NCI-H2081 (cell line): ENCODE measurements at regions not wholly inside any gene's neighbourhood (a gene's known extent, or its start where the extent isn't known, plus 50 kb on each side); places are given as distances from the start of the nearest gene placed in this dataset.

Experiments used
- DNase-seq, 2 experiments: peaks; one replicate each; lab custom pipeline; 2025; lab: John Stamatoyannopoulos, UW

DNA sequence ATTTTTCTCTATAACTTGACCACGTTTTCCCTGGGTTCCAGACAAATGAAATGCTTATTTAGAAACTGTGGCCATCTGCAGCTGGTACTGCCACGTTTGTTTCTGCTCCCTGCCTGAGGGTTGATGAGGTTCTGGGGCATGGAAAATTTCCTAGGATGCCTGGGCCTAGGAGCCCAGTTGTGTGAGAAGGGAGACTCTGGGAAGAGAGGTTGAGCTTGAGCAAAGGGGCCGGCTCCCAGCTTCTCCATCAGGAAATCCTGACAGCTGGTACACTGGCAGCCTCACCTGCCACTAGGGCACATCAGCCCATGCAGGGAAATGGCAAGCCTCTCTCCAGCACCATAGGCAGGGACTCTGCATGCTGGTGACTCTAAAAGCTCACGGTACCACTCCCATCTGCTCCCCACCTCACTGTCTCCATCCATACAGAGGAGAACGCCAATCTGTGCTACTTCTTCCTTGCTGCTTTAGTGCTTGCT lies 165.4 kb upstream of the PPP2R3A start:
- DNase-seq: no peak

DNA sequence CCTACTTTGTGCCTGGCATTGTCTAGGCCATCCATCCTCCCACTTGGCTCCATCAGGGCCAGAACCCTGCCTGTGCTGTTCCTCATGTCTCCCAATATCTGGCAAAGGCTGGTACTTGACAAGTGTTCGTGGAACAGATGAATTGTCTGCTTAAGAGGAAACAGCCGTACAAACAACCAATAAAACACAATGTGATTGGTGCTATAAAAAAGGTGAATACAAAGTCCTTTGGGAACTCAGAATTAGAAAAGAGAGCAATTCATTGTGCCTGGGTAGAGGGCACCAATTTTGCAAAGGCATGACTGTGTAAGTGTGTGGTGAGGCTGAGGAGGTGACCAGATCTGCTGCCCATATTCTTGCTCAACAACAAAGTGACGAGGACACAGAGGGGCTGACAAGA lies 164.5 kb upstream of the PPP2R3A start:
- DNase-seq: no peak

DNA sequence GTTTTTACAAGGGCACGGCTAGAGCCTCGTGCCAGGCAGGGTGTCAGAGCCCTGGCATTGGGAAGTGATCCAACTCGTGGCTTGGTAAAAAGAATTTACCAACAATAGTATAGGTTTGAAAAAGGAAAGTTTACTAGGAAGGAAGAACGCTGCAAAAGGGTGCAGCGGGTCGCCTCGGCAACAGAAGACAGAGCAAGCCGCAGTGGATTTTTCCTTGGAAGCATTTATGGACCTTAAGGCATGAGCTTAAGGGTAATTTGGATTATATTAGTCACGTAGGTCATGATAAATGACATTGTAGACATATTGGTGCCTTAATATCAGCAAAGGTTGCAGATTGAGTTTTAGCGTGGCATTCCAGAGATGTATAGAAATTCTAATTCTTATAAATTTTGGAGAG lies 163.4 kb upstream of the PPP2R3A start:
- DNase-seq: no peak

DNA sequence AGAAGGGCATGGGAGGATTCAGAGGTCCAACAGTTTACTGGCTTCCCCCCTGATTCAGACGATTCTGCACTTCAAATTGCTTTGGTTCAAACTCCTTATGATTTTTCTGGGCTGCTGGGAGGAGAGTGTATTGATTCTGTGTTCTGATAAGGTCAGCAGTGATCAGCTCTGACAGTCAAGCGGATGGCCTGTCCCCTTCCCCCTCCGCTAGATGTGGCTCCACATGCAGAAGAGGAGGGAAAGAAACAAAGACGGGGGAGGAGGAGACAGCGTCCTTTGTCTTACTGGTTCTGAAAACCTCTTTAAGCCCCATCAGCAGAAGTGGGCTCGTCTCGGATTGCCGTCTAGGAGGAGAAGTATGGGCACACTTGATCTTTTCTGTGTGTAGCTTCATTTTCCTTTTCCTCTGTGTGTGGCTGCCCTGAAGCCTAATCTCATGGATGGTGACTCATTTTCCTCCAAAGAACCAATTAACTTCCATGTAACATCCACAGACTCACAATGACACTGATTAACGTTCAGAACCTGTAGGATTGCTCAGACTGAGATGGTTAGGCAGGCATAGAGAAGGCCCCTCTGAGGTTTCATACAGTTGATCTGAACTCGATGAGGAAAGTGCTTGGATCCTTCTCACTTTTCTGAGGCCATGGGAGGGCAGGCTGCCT lies 162.4 kb upstream of the PPP2R3A start:
- DNase-seq: no peak

DNA sequence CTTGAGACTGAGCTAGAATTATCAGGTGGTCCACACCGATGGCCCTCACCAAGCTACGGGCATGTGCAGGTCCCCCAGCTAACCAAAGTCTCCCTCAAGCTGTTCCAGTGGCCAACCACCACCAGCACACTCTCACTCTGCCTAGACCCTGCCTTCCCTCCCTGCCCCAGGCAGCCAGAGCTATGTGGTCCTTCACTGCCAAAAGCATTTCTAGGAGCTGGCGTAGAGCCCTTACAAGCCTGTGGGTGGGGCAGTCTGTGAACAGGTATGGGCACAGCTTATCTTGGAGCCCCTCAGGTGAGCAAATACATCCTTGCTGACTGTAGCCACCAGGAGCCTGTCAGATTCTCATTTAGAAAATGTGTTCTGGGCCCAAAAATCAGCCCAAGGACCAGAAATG lies 159.8 kb upstream of the PPP2R3A start:
- no peak for DNase-seq

DNA sequence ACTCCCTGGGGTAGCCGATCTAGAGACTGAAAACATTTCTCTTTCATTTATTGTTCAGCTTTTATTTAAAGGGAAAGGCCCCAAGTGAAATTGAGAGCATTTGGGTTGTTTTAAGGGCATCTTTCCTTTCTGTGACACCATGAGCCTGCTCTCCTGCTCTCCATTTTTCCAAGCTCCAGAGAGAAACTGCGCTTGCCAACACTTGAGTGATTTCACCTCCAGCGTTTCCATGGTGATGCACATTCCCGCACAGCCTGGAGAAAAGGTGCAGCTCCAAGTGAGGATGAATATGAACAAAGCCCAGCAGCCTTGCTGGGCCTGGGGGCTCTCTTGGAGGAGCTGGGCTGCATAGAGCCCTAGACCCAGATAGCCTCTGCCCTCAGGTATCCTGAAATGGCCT lies 159.2 kb upstream of the PPP2R3A start:
- no peak for DNase-seq

DNA sequence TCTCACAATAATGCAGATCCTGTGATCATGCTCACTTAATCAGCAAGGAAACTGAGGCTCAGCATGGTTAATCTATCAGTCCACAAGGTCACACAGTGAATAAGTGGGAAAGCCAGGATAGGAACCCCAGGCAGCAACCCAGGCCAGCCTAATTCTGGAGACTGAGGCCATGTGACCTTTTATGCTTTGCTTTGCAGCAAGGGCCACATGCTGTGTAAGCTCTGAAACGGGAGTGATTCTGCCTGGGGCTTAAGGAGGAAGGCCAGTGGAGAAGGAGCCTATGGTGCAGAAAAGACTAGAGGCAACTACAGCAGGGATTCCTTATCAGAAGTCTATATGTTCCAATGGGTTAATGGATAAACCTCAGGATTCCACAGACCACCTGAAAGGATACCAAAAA lies 157.6 kb upstream of the PPP2R3A start:
- DNase-seq: no peak

DNA sequence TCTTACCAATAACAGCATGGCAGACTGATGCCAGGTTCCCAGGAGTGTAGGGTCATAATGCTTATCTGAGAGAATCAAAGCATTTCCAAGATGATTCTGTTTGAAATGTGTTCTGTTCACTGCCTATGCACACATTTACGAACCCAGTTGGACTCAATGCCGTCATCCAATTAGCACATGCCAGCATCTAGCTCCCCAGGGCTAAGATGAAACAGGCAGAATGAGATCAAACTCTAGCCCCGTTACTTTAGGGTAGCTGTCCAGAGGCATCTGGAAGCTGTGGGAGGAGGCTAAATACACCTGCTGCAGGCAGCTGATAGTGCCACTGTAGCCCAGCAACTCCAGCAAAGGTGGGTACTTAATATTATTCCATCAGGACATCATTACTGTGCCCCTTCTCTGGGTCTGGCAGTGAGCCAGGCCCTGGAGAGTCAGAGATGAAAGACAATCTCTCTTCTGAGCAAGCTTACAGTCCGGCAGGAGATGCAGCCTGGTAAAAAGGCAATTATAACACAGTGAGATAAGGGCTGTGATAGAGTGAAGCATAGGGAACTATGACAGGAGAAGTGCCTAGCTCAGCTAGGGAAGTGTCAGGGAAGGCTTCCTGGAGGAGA lies 156.4 kb upstream of the PPP2R3A start:
- DNase-seq: no peak

DNA sequence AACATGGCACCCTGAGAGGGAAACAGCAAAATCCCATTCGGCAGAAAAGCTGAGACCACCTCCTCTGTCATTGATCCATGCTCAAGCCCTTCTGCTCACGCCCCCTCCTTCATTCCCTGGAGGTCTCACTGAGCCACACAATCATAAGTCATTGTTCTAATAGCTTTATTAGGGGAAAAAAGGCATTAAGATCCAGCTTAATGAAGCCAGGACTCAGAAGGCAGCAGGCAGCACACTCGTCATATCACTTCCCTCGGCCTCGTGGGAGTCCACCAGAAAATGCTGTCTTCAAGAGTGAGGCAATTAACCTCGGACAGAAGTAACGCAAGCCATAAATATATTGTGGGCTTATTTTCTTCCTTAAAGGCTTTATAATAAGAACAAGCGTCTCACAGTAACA lies 153.9 kb upstream of the PPP2R3A start:
- DNase-seq: no peak

DNA sequence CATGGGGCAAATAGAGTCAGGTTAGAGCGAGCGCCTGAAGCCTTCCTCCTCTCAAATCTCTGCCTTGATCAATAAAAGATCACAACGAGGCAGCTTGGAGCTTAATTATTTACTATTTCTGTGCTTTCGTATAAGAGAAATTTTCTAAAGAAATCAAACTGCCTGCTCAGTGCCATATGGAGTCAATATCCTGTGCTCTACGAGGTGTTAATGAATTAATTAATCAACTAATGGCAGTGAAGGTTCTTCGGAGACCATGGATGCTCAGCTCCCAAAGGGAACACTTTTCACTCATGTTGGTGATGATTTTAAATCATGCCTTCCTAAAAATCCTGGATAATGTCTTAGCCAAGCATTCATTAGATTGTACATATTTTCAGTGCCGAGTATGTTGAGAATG lies 153.5 kb upstream of the PPP2R3A start:
- no peak for DNase-seq

DNA sequence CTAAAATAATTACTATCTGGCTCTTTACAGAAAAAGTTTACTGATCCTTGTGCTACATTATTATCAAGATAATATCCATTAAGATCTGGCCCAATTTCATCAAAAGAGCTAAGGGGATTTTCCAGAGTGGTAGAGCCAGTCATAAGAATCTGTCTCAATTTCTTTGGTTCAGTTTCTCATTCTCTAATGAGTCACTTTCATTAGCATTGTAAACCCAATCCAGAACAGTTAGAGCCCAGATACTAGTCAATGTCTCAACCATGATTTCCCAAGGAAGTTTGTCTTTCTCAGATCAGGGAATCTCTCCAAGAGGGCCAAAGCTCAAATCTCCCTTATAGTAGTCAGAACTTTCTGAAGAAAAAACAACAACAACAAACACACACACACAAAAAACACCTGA lies 131.1 kb upstream of the PPP2R3A start:
- DNase-seq: no peak

DNA sequence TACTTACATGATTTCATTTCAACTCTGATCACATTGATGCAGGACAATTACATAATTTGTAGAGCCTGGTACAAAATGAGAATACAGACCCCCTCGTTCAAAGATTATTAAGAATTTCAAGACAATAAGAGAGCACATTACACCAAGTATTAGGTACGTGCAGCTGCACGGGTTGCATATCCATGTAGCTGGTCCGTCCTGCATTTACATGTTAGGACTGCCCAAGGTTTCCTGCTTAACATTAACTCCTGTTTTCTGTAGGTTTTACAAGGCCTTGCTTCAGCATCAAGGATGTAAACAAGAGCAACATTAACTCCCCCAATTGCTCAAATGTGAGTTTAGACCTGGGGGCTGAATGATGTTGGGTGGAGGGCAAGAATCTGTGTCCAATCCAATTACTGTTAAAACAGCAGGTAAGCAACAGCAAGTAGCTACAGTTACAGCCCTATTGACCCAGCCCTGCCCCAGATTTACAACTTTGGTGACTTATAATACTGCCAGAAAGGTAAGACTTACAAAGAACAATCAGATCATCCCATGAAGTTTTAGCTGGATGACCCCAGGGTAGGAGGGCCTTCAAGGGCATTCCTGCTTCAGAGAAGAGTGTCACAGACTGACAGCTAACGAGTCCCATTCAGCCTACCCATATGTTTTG lies 127.4 kb upstream of the PPP2R3A start:
- no peak for DNase-seq

DNA sequence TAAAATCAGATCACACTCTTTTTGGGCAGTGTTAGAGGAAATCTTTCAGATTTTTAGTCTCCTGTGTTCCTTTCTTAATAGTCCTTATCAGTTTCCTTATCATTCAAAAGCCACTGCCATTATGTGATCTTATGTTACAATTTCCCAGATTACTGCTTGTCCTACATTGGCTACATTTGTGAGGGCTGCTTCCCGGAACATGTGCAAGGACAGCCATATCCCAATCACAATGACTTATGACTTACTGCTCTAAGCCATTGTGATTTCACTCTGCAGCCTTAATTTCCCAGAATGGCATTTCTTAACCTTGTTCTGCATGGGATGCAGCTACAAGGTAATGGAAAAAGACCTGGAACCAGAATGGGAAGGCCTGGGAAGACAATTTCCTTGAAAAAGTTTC lies 125.1 kb upstream of the PPP2R3A start:
- no peak for DNase-seq

DNA sequence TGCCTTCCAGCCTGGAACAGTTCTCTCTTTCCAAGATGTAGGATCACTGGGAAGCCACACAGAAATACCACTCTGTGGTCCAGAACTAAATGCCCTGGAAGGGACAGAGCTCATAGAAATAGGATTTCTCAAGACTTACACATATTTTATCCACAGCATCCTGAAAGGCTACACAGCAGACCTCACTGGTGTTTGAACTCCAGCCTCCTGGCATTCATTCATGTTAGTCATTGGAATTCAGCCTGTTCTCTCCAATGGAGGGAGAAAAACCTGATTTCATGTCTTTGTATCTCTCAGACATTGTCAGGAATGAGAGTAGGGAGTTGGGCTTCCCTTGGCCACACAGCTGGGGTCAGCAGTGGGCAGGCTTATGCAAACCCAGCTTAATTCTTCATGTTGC lies 121.1 kb upstream of the PPP2R3A start:
- DNase-seq: no peak

DNA sequence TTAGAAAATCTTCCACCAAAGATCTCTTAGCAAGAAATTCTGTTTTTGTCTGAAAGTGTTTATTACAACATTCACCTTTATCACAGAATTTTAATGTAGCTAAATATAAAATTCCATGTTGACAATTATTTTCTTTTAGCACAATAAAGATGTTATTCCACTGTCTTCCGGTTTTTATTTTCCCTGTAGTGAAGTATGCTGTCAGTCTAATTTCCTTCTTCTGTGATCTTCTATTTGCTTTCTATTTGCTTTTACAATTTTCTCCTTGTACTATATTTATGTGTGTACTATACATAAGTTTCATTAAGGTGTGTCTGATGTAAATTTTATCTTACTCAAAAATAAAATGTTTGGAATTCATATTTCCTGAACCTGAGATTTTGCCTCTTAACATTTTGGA lies 117.5 kb upstream of the PPP2R3A start:
- DNase-seq: no peak

DNA sequence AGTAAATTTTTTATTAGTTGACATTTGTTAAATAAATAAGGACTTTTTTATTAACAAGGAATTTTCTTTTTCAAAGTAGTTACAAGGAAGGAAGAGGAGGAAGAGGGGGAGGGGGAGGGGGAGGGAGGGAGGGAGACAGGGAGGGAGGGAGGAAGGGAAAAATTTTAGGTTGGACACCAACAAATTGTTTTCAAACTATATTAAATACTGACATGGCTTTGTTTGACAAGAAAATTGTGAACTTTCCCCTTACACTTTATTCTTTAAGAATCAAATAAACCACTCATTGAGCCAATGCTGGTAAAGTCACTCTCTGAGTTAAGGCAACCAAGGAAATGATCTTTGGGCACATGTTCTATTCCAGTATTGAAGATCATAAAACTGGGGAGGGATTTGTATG lies 115.7 kb upstream of the PPP2R3A start:
- no peak for DNase-seq

DNA sequence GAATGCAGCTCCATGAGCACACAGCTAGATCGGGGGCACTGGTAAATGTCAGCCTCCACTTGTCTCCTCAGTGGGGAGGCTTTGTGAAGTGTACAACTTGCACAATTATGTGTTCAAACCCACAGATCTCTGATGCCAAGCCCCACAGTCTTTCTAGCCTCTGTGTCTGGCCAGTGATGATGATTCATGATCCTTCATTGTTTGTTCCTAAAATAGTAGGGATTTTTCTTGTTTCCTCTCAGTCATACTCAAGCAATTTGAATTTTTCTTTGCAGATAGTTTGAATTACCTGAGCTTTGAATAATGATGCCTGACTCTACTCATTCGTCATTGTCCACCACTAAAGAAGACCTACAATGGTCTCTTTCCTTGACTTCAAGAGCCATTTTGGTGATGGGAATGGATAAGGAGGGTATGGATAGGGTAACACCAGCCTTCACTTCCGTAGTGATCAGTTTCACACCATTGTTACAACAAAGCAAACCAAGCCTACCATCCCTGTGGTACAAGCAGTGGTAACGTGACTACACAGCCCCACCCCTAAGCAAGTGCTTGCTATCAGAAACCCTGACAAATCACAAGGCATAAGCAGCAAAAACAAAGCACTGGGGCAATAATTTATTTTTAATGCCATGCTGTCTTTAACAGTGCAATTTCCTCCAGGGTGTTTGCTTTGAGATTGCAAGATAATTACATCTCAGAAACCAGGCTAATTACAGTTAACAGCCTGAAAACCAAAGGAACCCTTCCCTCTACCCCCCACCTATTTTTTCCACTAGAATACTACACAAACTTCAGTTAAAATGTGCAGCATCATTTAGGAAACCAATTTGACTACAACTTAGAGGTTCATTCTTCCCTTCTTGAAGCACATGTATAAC lies 114.1 kb upstream of the PPP2R3A start:
- peak; percentile 93 to 99 for DNase-seq

DNA sequence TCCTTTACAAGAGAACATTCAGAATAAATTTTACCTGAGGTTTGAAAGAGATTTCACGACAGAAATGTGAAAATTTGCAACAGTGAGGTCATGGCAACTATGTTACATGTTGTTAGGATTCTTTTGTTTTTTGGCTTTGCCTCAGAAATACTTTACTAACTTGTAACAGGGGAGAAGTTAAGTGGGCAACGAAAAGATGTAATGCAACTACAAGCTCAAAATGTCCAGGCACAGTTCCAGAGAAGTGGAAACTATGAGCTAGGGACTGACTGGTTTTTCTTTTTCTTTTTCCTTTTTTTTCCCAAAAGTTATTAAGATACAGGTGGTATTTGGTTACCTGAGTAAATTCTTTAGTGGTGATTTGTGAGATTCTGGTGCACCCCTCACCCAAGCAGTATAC lies 111.5 kb upstream of the PPP2R3A start:
- DNase-seq: no peak

DNA sequence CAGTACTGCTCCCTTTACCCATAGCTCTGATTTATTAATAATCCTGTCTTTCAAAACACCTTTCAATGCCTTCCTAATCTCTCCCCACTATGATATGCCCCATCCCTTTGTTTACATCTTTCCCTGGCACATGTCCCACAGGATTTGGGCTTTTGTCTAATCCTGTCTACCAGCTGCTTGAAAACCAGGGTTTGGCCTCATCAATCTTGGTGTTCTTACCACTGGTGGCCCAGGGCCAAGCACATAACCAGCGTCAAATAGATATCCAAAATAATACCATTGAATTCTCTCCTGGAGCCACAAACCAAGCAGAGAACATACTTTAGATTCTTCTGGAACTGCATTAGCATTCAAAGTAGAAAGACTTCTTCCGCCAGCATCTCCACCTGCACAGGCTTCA lies 104.8 kb upstream of the PPP2R3A start:
- DNase-seq: peak; percentile 64 to 82

DNA sequence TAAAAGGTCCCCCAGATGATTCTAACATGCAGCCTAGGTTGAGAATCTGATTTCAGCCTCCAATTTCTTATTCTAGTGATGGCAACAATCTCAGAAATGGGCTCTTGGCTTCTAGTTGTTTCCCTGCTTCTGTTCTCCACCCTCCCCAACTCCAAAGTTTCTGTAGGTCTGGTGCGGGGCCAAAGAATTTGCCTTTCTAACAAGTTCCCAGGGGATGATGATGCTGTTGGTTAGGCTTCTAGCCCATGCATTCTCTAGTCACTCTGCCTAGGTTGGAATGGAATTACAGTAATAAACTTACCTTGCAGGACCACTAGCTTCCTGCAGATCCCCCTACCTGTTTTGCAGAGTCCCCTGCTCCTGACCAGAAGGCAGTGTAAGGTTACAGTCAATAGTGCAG lies 103.2 kb upstream of the PPP2R3A start:
- DNase-seq: no peak

DNA sequence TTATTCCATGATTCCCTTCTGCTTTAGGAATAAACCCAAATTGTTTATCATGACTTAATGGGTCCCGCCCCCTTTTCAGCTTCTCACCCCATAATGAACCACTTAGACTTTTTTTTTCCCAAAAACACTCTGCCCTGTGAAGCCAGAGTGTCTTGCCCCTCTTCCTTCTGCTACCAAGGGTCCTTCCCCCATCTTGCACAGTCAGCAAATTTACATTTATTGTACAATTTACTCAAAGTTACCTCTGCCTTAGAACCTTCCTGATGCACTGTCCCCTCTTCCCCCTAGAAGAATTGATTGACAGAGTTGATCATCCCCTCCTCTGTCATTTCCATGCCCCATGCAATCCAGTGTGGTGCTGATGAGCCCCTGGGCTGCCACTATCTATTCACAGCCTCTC lies 101.5 kb upstream of the PPP2R3A start:
- DNase-seq: no peak

DNA sequence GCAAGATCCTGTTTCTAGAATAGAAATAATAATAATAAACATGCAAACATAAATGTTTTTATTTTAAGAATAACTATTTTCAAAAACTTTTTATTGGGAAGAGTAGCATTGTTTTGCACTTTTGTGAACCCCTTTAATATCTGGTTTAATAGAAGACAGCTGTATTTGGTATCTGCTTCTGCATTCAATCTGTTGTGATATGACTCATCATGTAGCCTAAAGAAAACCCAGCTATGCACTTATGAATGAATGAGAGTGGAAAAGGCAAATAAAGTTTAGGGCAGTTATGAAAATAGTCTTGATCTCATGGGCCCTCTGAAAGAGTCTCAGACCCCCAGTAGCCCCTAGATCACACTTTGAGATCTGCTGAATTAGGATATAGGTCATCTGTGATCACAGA lies 100.4 kb upstream of the PPP2R3A start:
- no peak for DNase-seq

DNA sequence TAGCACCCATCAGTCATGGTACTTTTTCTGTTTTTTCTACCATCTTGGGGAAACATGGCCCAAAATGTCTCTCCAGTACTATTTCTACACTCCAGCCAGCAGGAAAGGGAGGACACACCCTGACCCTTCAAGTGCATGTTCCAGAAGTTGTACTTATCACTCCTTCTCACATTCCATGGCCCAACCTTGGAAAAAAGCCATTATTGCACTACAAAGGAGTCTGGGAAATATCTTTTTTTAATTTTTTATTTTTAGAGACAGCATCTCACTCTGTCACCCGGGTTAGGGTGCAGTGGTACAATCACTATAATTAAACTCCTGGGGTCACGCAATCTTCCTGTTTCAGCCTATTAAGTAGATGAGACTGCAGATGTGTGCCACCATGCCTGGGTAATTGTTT lies 100.0 kb upstream of the PPP2R3A start:
- DNase-seq: no peak
